H9 (cell line): ENCODE measurements at regions not wholly inside any gene's neighbourhood (a gene's known extent, or its start where the extent isn't known, plus 50 kb on each side); places are given as distances from the start of the nearest gene placed in this dataset.

Experiments
- DNase-seq: peaks from one replicate; pipeline ENCODE4 v3.0.0-alpha.2; 2017
- H2AFZ ChIP-seq: one replicate; pipeline ENCODE4 v1.6.1; 2013; ENCODE audit warnings: mild to moderate bottlenecking, low read length, control low read depth, moderate library complexity
- H2AK5ac ChIP-seq: 2 replicates; pipeline ENCODE4 v1.6.1; 2013; ENCODE audit warnings: low read length, control low read depth, mixed read lengths; ENCODE audit not compliant: insufficient read length
- H2BK120ac ChIP-seq: one replicate; pipeline ENCODE4 v1.6.1; 2013; ENCODE audit warnings: low read depth, mild to moderate bottlenecking, low read length, control low read depth, inconsistent platforms; ENCODE audit not compliant: poor library complexity, severe bottlenecking
- H2BK12ac ChIP-seq: 2 replicates; pipeline ENCODE4 v1.6.1; 2013; ENCODE audit warnings: low read length, control low read depth, mixed read lengths, low read depth; ENCODE audit not compliant: insufficient read length
- H2BK15ac ChIP-seq: 2 replicates; pipeline ENCODE4 v1.6.1; 2013; ENCODE audit warnings: low read depth, low read length, control low read depth
- H2BK20ac ChIP-seq: one replicate; pipeline ENCODE4 v1.6.1; 2013; ENCODE audit warnings: low read depth, mild to moderate bottlenecking, low read length, control low read depth, inconsistent platforms; ENCODE audit not compliant: poor library complexity, severe bottlenecking
- H2BK5ac ChIP-seq: 2 replicates; pipeline ENCODE4 v1.6.1; 2013; ENCODE audit warnings: low read length, control low read depth, mixed read lengths; ENCODE audit not compliant: insufficient read length
- H3K14ac ChIP-seq: 2 replicates; pipeline ENCODE4 v1.6.1; 2013; ENCODE audit warnings: low read length, control low read depth; ENCODE audit not compliant: insufficient read depth
- H3K18ac ChIP-seq: 2 replicates; pipeline ENCODE4 v1.6.1; 2013; ENCODE audit warnings: low read depth, mild to moderate bottlenecking, mixed read lengths, low read length, control low read depth; ENCODE audit not compliant: insufficient read length
- H3K23ac ChIP-seq: 2 replicates; pipeline ENCODE4 v1.6.1; 2013; ENCODE audit warnings: low read length, control low read depth, mixed read lengths, low read depth; ENCODE audit not compliant: insufficient read length
- H3K23me2 ChIP-seq: 2 replicates; pipeline ENCODE4 v1.6.1; 2013; ENCODE audit warnings: low read depth, mild to moderate bottlenecking, mixed read lengths, low read length, control low read depth; ENCODE audit not compliant: insufficient read length, poor library complexity, severe bottlenecking
- H3K27ac ChIP-seq: 2 replicates; pipeline ENCODE4 v1.5.1; 2013; ENCODE audit warnings: low read length, control low read depth, mixed read lengths, low read depth; ENCODE audit not compliant: insufficient read length
- H3K27me3 ChIP-seq: 2 replicates; pipeline ENCODE4 v1.6.1; 2013; ENCODE audit warnings: low read length, control low read depth, inconsistent platforms; ENCODE audit not compliant: insufficient read depth
- H3K4ac ChIP-seq: 2 replicates; pipeline ENCODE4 v1.6.1; 2013; ENCODE audit warnings: low read depth, mild to moderate bottlenecking, control low read depth, inconsistent platforms, low read length, moderate library complexity
- H3K4me1 ChIP-seq: 2 replicates; pipeline ENCODE4 v1.6.1; 2013; ENCODE audit warnings: low read length, control low read depth, inconsistent platforms; ENCODE audit not compliant: insufficient read depth
- H3K4me2 ChIP-seq: 2 replicates; pipeline ENCODE4 v1.6.1; 2013; ENCODE audit warnings: low read length, control low read depth, mixed read lengths; ENCODE audit not compliant: insufficient read length, insufficient read depth
- H3K56ac ChIP-seq: 2 replicates; pipeline ENCODE4 v1.6.1; 2013; ENCODE audit warnings: low read depth, mild to moderate bottlenecking, mixed read lengths, low read length, control low read depth; ENCODE audit not compliant: insufficient read length
- H3K79me1 ChIP-seq: 2 replicates; pipeline ENCODE4 v1.6.1; 2013; ENCODE audit warnings: low read depth, mild to moderate bottlenecking, moderate library complexity, low read length, control low read depth, inconsistent platforms; ENCODE audit not compliant: insufficient read depth, poor library complexity, severe bottlenecking
- H3K79me2 ChIP-seq: 2 replicates; pipeline ENCODE4 v1.6.1; 2013; ENCODE audit warnings: low read length, control low read depth, inconsistent platforms; ENCODE audit not compliant: insufficient read depth
- H3K9ac ChIP-seq: 2 replicates; pipeline ENCODE4 v1.6.1; 2013; ENCODE audit warnings: low read length, control low read depth, mixed read lengths; ENCODE audit not compliant: insufficient read length; ENCODE audit errors: extremely low read depth
- H3K9me3 ChIP-seq: one replicate; pipeline ENCODE4 v1.6.1; 2013; ENCODE audit warnings: low read depth, low read length, inconsistent platforms; ENCODE audit not compliant: control insufficient read depth
- H3T11ph ChIP-seq: one replicate; pipeline ENCODE4 v1.6.1; 2013; ENCODE audit warnings: mild to moderate bottlenecking, low read length, control low read depth, inconsistent platforms
- H4K20me1 ChIP-seq: one replicate; pipeline ENCODE4 v1.6.1; 2013; ENCODE audit not compliant: control insufficient read depth, insufficient read length, insufficient read depth
- H4K5ac ChIP-seq: 2 replicates; pipeline ENCODE4 v1.6.1; 2013; ENCODE audit warnings: low read depth, mild to moderate bottlenecking, mixed read lengths, low read length, control low read depth; ENCODE audit not compliant: insufficient read length
- H4K8ac ChIP-seq: replicated peaks from 2 replicates; pipeline ENCODE4 v1.6.1; 2013; ENCODE audit warnings: low read length, control low read depth, mixed read lengths, low read depth; ENCODE audit not compliant: insufficient read length
- H4K91ac ChIP-seq: 2 replicates; pipeline ENCODE4 v1.6.1; 2013; ENCODE audit warnings: low read depth, mild to moderate bottlenecking, moderate library complexity, mixed read lengths, low read length, control low read depth; ENCODE audit not compliant: insufficient read length
- H3K27ac Mint-ChIP-seq, 3 experiments: 2 replicates in 2 of 3; 3 replicates in 1 of 3; pipeline ENCODE4 v1.8.0; 2020 to 2021; ENCODE audit warnings: mixed read lengths in 3 of 3, mild to moderate bottlenecking in 1 of 3, moderate library complexity in 1 of 3
- H3K27me3 Mint-ChIP-seq: 2 replicates; pipeline ENCODE4 v1.8.0; 2021; ENCODE audit warnings: low read depth, mild to moderate bottlenecking, moderate library complexity, mixed read lengths
- H3K36me3 Mint-ChIP-seq, 3 experiments: 2 replicates in 2 of 3; 3 replicates in 1 of 3; pipeline ENCODE4 v1.8.0; 2020 to 2021; ENCODE audit warnings: low read depth in 3 of 3, mixed read lengths in 3 of 3; ENCODE audit not compliant: insufficient read depth in 1 of 3
- H3K4me1 Mint-ChIP-seq, 2 experiments: 2 replicates each; pipeline ENCODE4 v1.8.0; 2020; ENCODE audit warnings: mixed read lengths in 2 of 2
- H3K4me3 Mint-ChIP-seq, 2 experiments: 2 replicates in 1 of 2; 3 replicates in 1 of 2; pipeline ENCODE4 v1.8.0; 2020 to 2021; ENCODE audit warnings: mild to moderate bottlenecking in 2 of 2, mixed read lengths in 2 of 2, moderate library complexity in 1 of 2
- H3K9me3 Mint-ChIP-seq, 2 experiments: 2 replicates in 1 of 2; 3 replicates in 1 of 2; pipeline ENCODE4 v1.8.0; 2020; ENCODE audit warnings: mild to moderate bottlenecking in 2 of 2, mixed read lengths in 2 of 2, moderate library complexity in 1 of 2
- WGBS: extraction: QIAGEN DNeasy Blood & Tissue Kit; methylation state at CpG from one replicate; pipeline ENCODE4 v1.1.7; 2013; ENCODE audit warnings: missing lambda C conversion rate, low lambda C conversion rate, mixed read lengths; ENCODE audit not compliant: insufficient read length; ENCODE audit errors: extremely low coverage; 5-methylcytosine and 5-hydroxymethylcytosine counted together
- TF ChIP-seq, protein P1 (sequence below): fragments of 200-600 bp; sonication (generic); conservative IDR thresholded peaks from 3 replicates; pipeline ENCODE4 v1.8.0; 2021; ENCODE audit warnings: antibody characterized with exemption, mild to moderate bottlenecking

DNA sequence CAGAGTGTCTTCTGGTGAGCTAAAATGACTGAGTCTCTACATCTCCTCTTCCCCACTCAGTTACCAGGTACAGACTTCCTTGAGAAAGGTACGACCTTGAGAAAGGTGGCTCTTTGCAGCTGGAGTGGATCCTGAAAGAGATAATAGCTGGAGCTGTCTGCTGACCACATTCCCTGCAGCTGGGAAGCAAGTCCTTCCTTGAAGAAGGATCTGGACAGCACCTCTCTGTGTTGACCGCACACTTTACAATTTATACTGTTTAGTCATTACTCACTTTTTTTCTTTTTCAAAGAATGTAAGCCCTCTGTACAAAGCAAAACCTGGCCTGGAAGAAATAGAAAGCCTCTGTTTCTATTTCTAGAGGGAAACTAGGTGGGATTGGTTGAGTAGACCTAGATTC is 148.8 kb downstream of the MACIR start:
- Histone ChIP-seq H4K5ac (no peak overlapping the region), H2BK15ac (no peak overlapping the region), H2AK5ac (no peak overlapping the region), H3K9me3 (no peaks in the 10 kb centered on the region), H3K14ac (no peak overlapping the region), H3K79me2 (no peaks in the 10 kb centered on the region), H3K27me3 (no peaks in the 10 kb centered on the region), H2BK120ac (no peak overlapping the region), H3K23me2 (no peaks in the 10 kb centered on the region), H3K4me2 (no peak overlapping the region), H3K56ac (no peak overlapping the region), H3K23ac (no peak overlapping the region), H3K9ac (no peak overlapping the region), H3K18ac (no peak overlapping the region), H3K27ac (no peak overlapping the region), H4K8ac (no peak overlapping the region), H3K4ac (no peak overlapping the region), H3K4me1 (no peaks in the 10 kb centered on the region), H4K20me1 (no peaks in the 10 kb centered on the region), H4K91ac (no peak overlapping the region), H2BK12ac (no peak overlapping the region), H2BK5ac (no peak overlapping the region), H2BK20ac (no peak overlapping the region), H3T11ph (no peak overlapping the region), H2AFZ (no peak overlapping the region), H3K79me1 (no peaks in the 10 kb centered on the region)
- no peaks in the 10 kb centered on the region for H3K27me3 Mint-ChIP-seq
- DNase-seq = no peak
- H3K36me3 Mint-ChIP-seq = no peaks in the 10 kb centered on the region
- WGBS = no CpG with 5 or more reads among the region's 2 CpGs
- TF ChIP-seq, protein P1, sequence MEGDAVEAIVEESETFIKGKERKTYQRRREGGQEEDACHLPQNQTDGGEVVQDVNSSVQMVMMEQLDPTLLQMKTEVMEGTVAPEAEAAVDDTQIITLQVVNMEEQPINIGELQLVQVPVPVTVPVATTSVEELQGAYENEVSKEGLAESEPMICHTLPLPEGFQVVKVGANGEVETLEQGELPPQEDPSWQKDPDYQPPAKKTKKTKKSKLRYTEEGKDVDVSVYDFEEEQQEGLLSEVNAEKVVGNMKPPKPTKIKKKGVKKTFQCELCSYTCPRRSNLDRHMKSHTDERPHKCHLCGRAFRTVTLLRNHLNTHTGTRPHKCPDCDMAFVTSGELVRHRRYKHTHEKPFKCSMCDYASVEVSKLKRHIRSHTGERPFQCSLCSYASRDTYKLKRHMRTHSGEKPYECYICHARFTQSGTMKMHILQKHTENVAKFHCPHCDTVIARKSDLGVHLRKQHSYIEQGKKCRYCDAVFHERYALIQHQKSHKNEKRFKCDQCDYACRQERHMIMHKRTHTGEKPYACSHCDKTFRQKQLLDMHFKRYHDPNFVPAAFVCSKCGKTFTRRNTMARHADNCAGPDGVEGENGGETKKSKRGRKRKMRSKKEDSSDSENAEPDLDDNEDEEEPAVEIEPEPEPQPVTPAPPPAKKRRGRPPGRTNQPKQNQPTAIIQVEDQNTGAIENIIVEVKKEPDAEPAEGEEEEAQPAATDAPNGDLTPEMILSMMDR = no peak
- no peaks in the 10 kb centered on the region for H3K4me1 Mint-ChIP-seq
- no peaks in the 10 kb centered on the region for H3K9me3 Mint-ChIP-seq
- no peak overlapping the region for H3K4me3 Mint-ChIP-seq
- H3K27ac Mint-ChIP-seq = no peak overlapping the region
